HG03439 (cell line): ENCODE measurements at regions not wholly inside any gene's neighbourhood (a gene's known extent, or its start where the extent isn't known, plus 50 kb on each side); places are given as distances from the start of the nearest gene placed in this dataset.

Experiments used
- ATAC-seq: cut with Tn5 transposase; IDR thresholded peaks from one replicate; pipeline ENCODE4 v1.9.1; 2021; ENCODE audit warnings: mild to moderate bottlenecking, moderate library complexity; ENCODE audit not compliant: unreplicated experiment

- ATAC-seq: no peak
Measured at GRCh38 chr12:105942281-105942680, 196.5 kb downstream of the NUAK1 start.

DNA sequence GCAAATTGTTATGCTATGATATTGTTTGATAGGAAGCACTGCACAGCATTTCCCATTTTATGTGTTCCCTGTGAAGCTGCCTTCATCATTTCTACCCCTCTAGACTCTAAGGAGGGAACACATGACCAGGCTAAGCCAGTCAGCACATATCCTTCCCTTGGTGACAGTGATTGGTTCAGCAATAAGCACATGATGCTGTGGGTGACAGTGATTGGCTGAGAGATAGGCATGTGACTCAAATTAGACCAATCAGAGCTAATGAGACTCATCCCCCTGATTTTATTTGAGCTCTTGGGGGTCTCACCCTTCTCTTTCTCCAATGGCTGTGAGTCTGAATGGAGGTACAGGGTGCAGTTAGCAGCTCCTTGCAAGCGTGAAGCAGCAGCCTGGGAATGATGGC lies 195.2 kb downstream of the NUAK1 start:
- ATAC-seq: no peak

- ATAC-seq: no peak
Measured at GRCh38 chr12:105944628-105945027, 194.1 kb downstream of the NUAK1 start.

- ATAC-seq: no peak
Measured at GRCh38 chr12:105945880-105946279, 192.9 kb downstream of the NUAK1 start.

GRCh38 chr12:105946493-105946901 lies 192.3 kb downstream of the NUAK1 start:
- no peak for ATAC-seq

DNA sequence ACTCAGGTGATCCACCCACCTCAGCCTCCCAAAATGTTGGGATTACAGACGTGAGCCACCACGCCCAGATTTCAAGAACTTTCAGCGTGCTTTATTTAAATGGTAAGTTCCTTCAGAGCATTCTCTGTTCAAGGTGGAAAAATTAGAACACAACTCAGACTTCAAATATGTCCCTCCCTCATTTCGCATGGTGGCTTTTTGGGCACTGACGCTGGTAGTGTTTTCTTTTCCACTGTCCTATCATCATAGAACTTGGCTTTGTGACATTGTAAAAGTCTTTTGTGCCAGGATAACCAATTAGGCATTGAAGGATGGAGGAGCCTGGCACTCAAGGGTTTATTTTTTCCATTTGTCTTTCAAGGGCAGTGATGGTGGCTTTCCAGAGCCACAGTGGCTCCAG lies 190.8 kb downstream of the NUAK1 start:
- ATAC-seq: no peak

- no peak for ATAC-seq
Measured at GRCh38 chr12:105948331-105948730, 190.4 kb downstream of the NUAK1 start.

DNA sequence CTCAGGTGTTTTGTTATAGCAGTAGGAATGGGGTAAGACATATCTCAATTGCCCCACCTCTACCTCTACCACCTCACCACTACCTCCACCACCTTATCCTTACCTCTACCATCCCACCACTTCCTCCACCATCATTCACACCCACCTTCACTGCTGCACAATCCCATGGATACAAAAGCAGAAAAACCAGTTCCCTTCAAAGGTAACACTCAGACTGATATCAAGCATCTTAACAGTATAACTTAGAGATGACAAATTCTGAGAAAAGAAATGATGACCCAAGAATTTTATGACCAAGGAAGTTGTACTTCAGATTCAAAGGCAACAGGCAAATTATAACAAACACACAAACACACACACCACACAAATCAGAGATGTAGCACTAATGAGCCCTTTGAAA lies 189.4 kb downstream of the NUAK1 start:
- no peak for ATAC-seq

DNA sequence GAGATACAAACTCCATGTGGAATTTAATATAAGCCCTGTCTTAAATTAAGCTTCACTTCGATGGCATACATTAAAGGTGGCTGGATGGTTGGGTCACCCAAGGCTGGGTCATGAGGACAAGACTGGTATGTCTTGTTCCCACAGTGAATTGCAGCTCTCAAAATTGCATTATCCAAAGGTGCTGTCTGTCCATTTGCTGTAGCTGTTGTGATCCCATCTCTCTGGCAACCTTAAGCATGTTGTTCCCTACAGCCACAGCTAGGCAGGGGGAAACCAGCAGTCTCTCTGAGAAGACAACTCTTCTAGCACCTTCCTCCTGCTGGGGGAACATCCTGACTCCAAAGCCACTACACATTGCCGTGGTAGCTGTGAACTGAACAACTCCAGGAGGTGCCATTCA lies 187.0 kb downstream of the NUAK1 start:
- no peak for ATAC-seq

DNA sequence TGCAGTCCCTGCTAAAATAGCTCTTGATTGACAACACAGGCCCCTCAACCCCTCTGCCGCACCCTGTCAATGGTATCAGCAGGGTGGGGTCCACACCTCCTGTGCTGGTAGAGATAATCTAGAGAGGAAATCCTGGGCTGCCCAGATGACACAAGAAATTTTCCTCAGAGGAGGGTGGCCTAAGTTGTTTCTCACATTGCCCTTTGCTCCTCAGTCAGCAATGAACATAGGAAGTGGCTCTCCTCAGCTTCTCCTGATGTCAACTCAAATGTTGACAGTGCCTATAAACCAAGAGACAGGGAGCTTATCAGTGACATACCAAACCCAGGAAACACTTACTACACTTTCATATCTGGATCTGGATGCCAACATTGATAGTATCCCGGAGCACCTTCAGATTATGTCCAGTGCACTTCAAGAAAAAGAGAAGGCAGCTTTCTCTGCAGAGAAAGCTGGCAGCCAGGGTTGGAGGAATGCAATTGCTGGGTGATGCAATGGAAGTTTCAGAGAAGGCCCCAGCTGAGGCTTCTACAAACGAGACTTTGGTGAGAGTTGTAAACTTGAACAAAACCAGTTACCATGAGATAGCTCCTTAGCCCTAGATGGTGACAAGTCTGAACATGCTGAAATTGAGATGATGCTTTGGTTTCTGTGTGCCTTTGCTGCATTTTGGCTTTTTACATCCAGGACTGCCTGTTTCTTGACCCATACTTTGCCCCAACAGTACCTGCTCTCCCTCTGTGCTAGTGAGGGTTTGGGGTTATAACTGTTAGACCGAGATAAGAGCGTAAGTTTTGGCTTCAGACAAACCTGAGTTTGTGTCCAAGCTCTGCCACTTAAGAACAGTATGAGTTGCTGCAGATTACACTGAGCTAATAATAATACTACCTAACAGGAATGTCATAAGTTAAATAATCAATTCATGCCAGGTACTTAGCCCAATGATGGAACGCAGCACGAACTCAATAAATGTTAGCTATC lies 183.5 kb downstream of the NUAK1 start:
- ATAC-seq: no peak

DNA sequence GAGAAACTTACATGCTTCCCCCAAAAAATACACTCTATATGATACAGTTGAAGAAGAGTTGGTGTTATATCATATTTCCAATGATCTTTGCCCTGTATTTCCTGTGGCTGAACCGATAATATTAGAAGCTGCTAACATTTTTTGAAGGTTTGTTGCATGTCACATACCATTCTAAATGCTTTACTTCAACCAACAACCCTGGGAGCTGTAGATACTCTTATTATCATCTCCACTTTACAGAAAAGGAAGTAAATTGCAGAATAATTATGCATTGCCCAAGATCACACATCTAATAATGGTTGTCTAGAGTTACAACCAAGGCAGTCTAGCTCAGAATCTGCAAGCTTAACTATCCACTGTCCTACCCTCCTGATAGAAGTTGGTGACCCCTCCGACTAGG lies 182.8 kb downstream of the NUAK1 start:
- ATAC-seq: no peak

- ATAC-seq: no peak
Measured at GRCh38 chr12:105956662-105957457, 181.9 kb downstream of the NUAK1 start.

- no peak for ATAC-seq
Measured at GRCh38 chr12:105960319-105961083, 178.3 kb downstream of the NUAK1 start.

- ATAC-seq: no peak
Measured at GRCh38 chr12:105961821-105962671, 176.7 kb downstream of the NUAK1 start.

GRCh38 chr12:105967038-105967776 lies 171.5 kb downstream of the NUAK1 start:
- no peak for ATAC-seq

GRCh38 chr12:105968025-105968424 lies 170.7 kb downstream of the NUAK1 start:
- no peak for ATAC-seq

- no peak for ATAC-seq
Measured at GRCh38 chr12:105970885-105971284, 167.9 kb downstream of the NUAK1 start.

GRCh38 chr12:105974738-105975137 lies 164.0 kb downstream of the NUAK1 start:
- ATAC-seq: no peak

DNA sequence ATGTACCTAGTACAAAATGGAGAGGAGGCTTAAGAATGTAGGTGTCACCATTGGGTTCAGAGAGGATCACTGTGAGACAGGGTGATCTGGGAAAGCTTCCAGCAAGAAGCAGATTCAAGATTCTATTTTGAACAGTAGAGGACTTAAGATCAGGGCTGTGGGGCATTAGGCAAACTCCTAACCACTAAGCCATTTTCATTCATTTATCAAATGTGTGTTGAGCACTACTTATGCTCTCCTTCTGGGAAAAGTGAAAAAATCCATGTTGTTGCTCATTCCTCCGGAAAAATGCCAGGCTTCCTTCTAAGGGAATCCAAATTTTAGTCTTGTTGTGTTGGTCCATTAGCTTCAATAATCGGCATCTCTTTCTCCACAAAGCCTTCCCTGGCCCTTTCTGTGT lies 163.4 kb downstream of the NUAK1 start:
- ATAC-seq: no peak

DNA sequence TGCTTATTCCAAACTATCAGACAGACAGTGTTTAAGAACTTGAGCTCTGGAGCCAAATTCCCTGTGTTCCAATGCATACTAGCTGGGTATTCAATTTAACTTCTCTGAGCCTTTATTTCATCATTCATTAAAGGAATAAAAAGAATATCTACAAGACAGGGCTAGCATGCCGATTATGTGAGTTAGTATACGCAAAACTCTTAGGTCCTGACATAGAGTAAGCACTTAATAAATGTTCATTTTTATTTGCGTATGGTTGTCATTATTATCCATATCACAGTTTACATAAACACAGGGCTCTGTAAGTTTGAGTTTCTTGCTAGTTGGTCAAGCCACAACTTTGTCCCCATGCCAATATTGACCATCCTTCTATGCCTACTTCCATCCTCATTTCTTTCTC lies 161.5 kb downstream of the NUAK1 start:
- ATAC-seq: no peak
